HG02571 (cell line): ENCODE measurements at regions not wholly inside any gene's neighbourhood (a gene's known extent, or its start where the extent isn't known, plus 50 kb on each side); places are given as distances from the start of the nearest gene placed in this dataset.
"Not testable (repeated sequence)": the region's sequence is repeated elsewhere in the genome, so short reads cannot be mapped to it uniquely, and the experiment has no call there.

Source experiments
- ATAC-seq: cut with Tn5 transposase; IDR thresholded peaks from one replicate; pipeline ENCODE4 v1.9.1; 2021; ENCODE audit warnings: mild to moderate bottlenecking, moderate library complexity; ENCODE audit not compliant: unreplicated experiment

- ATAC-seq: not testable (repeated sequence)
Measured at GRCh38 chr5:82583331-82583730, 305.2 kb upstream of the RPS23 start.

GRCh38 chr5:82564963-82565362 lies 286.8 kb upstream of the RPS23 start:
- no peak for ATAC-seq

DNA sequence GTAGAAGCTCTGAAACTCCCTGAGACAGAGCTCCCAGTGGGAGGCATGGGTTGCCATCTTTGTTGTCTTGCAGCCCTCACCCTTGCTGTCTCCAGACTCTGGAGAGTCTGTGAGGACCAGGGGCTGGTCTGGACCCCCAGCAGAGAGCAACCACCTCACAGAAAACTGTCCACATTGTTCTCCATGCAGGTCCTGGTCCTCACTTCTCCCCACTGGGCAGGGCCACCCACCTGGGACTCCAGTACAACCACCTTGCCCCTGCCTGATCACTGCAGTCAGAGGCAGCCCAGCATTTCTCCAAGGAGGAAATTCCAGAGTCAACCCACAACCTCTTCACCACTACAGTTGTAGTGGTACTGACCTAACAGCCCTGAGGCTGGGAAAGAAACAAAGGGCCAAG lies 285.6 kb upstream of the RPS23 start:
- ATAC-seq: no peak

DNA sequence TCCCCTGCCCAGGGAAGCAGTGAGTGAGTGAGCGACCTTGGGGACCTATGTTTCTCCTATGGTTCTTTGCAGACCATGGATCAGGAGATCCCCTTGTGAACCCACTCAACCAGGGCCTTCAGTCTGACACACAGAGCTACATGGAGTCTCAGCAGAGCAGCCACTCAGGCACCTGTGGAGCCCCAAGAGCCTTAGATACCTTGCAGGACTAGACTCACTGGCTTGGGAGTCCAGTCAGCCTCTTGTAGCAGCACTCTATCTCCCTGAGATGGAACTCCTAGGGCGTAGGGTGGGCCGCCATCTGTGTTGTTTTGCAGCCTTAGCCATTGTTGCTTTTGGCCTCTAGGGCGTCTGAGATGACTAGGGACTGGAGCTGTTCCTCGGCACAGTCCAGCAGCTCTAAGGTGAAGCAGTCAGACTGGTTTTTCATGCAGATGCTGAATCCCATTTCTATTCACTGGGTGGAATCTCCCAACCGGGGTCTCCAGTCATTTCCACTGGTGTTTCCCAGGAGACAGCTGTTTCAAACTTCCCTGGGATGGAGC lies 284.6 kb upstream of the RPS23 start:
- ATAC-seq: no peak

GRCh38 chr5:82561797-82562196 lies 283.6 kb upstream of the RPS23 start:
- no peak for ATAC-seq

DNA sequence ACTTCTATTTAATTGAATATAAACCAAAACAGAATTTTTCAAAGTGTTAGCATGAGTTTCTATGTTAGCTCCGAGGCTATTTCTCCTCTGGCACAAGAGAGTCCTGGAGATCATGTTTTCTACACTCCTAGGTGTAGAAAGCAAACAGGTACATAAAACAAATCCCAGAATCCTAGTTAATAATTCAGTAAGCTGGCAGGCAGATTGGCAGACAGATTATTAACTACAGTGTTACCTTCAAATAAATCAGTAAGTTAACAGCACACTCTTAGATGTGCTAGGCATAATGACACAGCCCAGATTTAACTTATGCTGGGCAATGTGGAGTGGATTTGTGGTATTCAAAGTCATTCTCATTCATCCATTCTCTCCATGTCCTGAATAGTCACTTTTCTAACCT lies 282.8 kb upstream of the RPS23 start:
- ATAC-seq: no peak

- no peak for ATAC-seq
Measured at GRCh38 chr5:82560561-82560960, 282.4 kb upstream of the RPS23 start.

DNA sequence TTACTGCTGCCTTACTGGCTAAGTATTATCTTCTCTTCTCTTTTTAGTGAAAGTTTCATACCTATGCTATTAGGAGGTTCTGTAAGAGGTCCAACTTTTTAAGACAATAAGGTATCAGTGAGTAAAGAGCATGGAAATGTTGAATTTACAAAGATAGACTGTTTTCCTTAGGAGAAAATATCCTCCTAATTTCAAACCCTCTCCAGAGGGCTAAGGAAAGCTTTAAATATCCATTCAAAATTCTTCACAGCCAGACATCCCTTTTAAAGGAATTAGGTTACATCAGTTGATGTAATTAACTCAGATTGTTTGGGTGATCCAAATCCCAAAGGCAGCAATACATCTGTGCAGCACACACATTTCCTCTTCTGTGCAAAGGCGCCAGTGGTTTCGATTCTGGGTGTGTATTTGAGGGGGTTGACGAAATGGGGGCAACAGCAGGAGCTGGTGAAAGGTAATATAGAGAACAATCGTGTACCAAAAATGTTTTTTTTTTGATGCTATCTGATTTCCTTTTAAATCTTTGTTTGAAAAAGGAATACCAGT lies 273.8 kb upstream of the RPS23 start:
- no peak for ATAC-seq

DNA sequence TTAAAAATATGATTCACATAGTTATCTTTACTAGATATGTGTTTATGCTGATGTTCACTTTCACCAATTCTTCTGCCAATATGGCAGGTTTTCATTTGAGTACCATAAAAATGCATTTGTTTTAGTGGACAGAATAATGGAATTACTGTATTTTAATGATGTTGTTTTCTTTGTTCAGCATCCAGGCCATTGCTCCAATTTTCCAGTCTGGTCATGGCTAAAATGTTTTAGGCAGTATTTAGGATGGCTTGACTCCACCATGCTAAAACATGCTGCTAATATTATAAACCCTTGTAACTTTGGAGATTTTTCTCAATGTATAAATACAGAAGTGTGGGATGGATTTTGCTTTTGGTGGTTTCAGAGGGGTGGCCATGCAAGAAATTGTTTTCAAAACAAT lies 273.0 kb upstream of the RPS23 start:
- ATAC-seq: no peak

GRCh38 chr5:82549263-82549662 lies 271.1 kb upstream of the RPS23 start:
- no peak for ATAC-seq

GRCh38 chr5:82544004-82544403 lies 265.9 kb upstream of the RPS23 start:
- no peak for ATAC-seq

- ATAC-seq: no peak
Measured at GRCh38 chr5:82540301-82540700, 262.1 kb upstream of the RPS23 start.

DNA sequence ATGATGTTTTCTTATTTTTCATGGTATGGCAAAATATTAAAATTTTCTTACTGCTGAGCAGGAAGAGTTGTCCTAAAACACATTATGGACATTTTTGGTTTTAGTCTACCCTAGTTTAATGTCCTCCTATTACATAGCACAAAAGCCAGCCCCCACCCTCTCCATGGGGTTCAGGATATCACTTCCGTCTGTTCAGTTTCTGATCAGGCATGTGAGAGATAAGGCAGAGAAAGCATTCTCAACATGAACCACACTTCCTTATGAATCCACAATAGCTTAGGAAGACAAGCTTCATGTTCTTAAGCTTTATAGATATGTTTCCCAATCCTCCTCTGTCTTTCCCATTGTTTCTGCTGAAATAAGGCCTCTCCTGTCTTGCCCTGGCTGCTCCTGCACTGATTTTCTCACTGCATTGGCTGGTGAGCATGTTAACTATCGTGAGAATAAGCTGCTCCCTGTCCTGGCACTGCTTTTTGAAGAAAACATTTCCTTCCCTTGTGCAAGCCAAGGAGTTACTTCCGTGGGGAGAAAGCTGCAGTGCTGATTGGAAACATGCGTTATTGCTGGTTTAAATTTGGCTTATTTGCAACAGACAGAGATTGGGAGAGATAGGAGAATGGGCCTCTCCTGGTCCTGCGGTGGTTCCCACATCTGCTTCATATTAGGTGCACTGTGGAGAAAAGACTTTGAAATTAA lies 260.3 kb upstream of the RPS23 start:
- ATAC-seq: no peak

DNA sequence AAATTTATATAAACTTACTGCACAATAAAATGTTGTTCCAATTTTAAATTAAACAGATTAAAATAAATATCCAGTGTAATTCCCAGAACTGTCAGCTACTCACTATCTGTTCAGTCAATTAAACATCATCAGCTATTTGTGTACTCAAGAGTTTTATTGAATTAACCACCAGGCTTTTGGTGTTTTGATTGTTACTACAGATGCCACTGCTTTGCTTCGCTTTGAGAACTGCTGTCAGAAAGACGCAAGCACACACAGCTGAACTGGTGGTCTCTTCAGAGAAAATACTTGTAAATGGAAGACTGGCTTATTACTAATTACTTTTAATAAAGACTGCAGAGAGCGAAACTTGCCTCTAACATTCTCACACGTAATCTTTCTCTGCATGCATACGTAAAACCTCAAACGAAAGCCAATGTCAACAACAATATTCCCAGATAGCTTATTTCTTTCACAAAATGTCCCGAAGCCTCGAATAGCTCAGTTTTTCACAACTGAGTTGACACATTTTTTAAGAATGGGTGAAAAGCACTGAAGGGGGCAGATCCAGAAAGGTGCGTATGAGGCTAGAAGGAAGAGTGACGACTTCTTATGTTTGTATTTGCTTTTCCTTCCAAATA lies 259.6 kb upstream of the RPS23 start:
- no peak for ATAC-seq

- no peak for ATAC-seq
Measured at GRCh38 chr5:82534986-82535385, 256.8 kb upstream of the RPS23 start.

- ATAC-seq: not testable (repeated sequence)
Measured at GRCh38 chr5:82532075-82532474, 253.9 kb upstream of the RPS23 start.

DNA sequence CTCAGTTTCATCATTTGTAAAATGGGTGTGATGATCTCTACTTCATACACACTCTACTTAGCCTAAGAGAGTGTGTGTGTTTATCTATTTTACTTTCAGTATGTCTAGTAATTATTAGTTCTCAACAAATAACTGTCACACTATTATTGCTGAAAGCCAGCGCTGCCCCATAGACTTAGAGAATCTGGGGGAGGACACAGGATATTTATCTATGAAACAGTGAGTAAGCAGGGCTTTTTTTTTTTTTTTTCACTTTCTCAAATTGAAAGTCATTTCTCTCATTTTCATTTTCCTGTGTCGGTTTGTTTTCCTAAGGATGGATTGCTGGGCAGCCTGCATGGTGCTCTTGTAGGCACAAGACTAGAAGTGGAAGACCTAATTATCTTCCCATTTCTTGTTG lies 248.4 kb upstream of the RPS23 start:
- ATAC-seq: no peak

DNA sequence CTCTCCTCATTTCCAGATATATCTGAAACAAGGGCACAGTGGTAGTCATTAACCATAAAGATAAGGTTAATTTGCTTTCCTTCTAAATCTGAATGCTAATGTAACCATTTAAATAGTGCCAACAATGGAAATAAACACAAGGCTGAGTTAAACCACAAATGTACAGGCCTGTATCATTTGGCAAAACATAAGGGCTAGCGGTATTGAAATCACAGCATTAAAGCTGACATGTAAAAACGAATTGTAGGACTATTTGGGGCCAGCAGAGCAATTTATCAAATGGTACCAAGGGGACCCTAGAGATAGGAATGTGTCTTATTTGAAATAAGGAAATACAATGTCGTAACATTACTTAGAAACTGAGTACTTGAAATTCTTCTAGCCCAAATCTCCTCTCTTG lies 247.5 kb upstream of the RPS23 start:
- ATAC-seq: no peak

- no peak for ATAC-seq
Measured at GRCh38 chr5:82523633-82524032, 245.5 kb upstream of the RPS23 start.

DNA sequence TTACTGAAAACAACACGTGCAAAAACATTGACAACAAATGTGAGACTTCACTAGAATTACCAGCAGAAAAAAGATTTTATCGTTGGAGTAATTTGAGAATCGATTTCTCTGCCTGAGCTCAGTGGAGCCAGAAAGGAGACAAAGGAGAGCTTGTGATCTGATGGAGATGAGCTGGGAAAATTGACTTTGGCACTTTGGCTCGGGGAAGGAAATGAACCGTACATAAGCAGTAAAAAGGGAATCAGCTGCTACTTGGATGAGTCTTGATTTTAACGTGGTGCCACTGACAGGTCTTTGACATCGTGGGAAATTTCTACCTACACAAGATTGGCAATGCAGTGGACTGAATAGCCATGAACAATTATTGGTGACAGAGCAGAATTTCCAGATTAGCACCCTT lies 244.7 kb upstream of the RPS23 start:
- ATAC-seq: no peak

- no peak for ATAC-seq
Measured at GRCh38 chr5:82521431-82522051, 243.4 kb upstream of the RPS23 start.

- ATAC-seq: no peak
Measured at GRCh38 chr5:82519558-82519957, 241.4 kb upstream of the RPS23 start.
